IMR-90 (cell line): ENCODE measurements at regions not wholly inside any gene's neighbourhood (a gene's known extent, or its start where the extent isn't known, plus 50 kb on each side); places are given as distances from the start of the nearest gene placed in this dataset.

Experiments
- CEBPB ChIP-seq: IDR thresholded peaks from 2 replicates; pipeline ENCODE4 v1.6.1; 2012; ENCODE audit warnings: low read depth, low read length, improper control_type of control experiment
- MAFK ChIP-seq: IDR thresholded peaks from 2 replicates; pipeline ENCODE4 v1.6.1; 2012; ENCODE audit warnings: low read depth, low read length, improper control_type of control experiment
- POLR2A ChIP-seq: IDR thresholded peaks from 2 replicates; pipeline ENCODE4 v1.6.1; 2012; ENCODE audit warnings: mild to moderate bottlenecking, low read depth, low read length
- RAD21 ChIP-seq: IDR thresholded peaks from 2 replicates; pipeline ENCODE4 v1.6.1; 2012; ENCODE audit warnings: low read length, improper control_type of control experiment
- RCOR1 ChIP-seq: IDR thresholded peaks from 2 replicates; pipeline ENCODE4 v1.6.1; 2012; ENCODE audit warnings: mild to moderate bottlenecking, low read length, improper control_type of control experiment; ENCODE audit not compliant: insufficient replicate concordance
- TF ChIP-seq, protein P1 (sequence below): fragments of 150-350 bp; IDR thresholded peaks from 2 replicates; pipeline ENCODE4 v1.6.1; 2017; ENCODE audit warnings: mild to moderate bottlenecking, antibody characterized with exemption, low read length, low read depth
- TF ChIP-seq, protein P2 (sequence below): conservative IDR thresholded peaks from 2 replicates; pipeline ENCODE4 v1.5.1; 2012; ENCODE audit warnings: mild to moderate bottlenecking, low read depth, low read length, improper control_type of control experiment

DNA sequence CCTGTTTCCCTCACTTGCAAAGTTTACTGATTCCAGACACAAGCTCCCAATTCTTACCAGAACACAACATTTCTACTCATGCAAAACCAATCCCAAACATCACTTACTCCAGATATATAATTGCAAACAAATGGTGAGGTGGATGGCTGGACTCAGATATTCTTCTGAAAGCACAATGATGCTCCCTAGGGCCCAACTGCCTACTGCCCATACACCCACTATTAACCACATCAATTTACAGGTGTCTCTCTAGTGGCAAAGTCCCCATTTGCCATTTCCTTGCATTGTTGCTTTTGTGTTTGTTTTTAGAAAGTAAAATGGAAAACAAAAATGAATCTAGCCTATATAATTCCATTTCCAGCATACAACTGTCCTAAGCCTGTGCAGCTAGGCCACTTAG lies 320.9 kb upstream of the PRDM1 start:
- TF ChIP-seq, protein P1, sequence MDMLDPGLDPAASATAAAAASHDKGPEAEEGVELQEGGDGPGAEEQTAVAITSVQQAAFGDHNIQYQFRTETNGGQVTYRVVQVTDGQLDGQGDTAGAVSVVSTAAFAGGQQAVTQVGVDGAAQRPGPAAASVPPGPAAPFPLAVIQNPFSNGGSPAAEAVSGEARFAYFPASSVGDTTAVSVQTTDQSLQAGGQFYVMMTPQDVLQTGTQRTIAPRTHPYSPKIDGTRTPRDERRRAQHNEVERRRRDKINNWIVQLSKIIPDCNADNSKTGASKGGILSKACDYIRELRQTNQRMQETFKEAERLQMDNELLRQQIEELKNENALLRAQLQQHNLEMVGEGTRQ = no peak
- TF ChIP-seq, protein P2, sequence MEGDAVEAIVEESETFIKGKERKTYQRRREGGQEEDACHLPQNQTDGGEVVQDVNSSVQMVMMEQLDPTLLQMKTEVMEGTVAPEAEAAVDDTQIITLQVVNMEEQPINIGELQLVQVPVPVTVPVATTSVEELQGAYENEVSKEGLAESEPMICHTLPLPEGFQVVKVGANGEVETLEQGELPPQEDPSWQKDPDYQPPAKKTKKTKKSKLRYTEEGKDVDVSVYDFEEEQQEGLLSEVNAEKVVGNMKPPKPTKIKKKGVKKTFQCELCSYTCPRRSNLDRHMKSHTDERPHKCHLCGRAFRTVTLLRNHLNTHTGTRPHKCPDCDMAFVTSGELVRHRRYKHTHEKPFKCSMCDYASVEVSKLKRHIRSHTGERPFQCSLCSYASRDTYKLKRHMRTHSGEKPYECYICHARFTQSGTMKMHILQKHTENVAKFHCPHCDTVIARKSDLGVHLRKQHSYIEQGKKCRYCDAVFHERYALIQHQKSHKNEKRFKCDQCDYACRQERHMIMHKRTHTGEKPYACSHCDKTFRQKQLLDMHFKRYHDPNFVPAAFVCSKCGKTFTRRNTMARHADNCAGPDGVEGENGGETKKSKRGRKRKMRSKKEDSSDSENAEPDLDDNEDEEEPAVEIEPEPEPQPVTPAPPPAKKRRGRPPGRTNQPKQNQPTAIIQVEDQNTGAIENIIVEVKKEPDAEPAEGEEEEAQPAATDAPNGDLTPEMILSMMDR = no peak
- TF ChIP-seq MAFK (no peak), POLR2A (no peak), RCOR1 (no peak), RAD21 (no peak), CEBPB (no peak)
